ENCODE measurements at regions not wholly inside any gene's neighbourhood (a gene's known extent, or its start where the extent isn't known, plus 50 kb on each side); places are given as distances from the start of the nearest gene placed in this dataset.
A peak's percentile ranks its signal among the peaks of the same experiment; 100 is the strongest.

DNA sequence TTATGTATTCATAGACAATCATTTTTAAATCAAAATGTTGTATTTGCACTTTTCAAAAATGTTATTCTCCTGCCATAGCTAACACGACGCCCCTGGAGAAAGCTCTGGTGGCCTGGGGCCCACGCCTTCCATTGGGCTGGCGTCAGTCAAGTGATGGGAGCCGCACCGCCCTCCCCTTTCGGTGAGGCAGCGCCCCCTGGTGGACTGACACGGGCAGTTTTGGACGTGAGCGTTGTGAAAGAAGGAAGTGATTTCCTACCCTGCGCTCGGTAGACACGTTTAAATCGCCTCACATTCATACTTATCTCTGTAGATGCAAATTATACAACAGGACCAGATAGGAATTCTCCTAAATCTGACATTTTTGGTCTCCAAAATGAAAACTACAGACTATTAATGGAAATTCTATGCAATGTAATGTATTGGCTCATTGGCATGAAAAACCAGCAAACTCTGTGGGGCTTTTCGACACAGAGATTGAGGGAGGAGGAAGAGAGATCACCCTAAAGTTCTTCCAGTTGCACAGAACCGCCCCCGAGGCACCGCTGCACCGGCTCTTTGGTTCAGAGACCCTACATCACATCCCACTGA lies 326.2 kb upstream of the SOX11 start:
- no peak for TF ChIP-seq EZH2 (IDR thresholded peaks at IDR 0.05; ENCODE audit: low read depth)
- TF ChIP-seq, protein P1, sequence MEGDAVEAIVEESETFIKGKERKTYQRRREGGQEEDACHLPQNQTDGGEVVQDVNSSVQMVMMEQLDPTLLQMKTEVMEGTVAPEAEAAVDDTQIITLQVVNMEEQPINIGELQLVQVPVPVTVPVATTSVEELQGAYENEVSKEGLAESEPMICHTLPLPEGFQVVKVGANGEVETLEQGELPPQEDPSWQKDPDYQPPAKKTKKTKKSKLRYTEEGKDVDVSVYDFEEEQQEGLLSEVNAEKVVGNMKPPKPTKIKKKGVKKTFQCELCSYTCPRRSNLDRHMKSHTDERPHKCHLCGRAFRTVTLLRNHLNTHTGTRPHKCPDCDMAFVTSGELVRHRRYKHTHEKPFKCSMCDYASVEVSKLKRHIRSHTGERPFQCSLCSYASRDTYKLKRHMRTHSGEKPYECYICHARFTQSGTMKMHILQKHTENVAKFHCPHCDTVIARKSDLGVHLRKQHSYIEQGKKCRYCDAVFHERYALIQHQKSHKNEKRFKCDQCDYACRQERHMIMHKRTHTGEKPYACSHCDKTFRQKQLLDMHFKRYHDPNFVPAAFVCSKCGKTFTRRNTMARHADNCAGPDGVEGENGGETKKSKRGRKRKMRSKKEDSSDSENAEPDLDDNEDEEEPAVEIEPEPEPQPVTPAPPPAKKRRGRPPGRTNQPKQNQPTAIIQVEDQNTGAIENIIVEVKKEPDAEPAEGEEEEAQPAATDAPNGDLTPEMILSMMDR (conservative IDR thresholded peaks at IDR 0.05): peak; percentile 87
